ENCODE measurements at regions not wholly inside any gene's neighbourhood (a gene's known extent, or its start where the extent isn't known, plus 50 kb on each side); places are given as distances from the start of the nearest gene placed in this dataset.

DNA sequence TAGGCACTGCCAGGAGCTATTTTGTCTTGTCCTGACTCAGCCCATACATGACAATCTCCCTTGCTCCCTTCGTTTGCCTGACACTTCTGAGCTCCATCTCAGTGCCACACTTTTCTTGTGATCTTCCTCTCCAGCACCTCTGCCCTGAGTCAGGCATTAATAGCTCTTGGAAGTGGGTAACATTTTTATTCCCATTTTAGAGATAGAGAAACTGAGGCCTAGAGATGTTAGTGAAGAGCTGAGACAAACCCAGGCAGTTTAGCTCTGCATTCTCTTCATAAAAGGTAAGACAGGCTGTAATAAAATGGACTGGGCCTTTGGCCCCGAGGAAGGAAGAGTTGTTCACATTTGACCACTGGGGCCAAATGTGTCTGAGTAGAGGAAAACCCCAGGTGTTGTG lies 167.4 kb downstream of the DHX35 start:
- ATAC-seq (no peak), DNase-seq (ENCODE audit: low spot score) (no peak)
- Mint-ChIP-seq H3K4me1 (ENCODE audit: low read depth in 2 of 2) (no peaks in the 10 kb centered on the region), H3K27ac (no peak overlapping the region), H3K27me3 (peaks cover 0 to 11% of the 10 kb centered on the region in 2 donors), H3K36me3 (no peaks in the 10 kb centered on the region), H3K4me3 (no peak overlapping the region), H3K9me3 (no peaks in the 10 kb centered on the region)

DNA sequence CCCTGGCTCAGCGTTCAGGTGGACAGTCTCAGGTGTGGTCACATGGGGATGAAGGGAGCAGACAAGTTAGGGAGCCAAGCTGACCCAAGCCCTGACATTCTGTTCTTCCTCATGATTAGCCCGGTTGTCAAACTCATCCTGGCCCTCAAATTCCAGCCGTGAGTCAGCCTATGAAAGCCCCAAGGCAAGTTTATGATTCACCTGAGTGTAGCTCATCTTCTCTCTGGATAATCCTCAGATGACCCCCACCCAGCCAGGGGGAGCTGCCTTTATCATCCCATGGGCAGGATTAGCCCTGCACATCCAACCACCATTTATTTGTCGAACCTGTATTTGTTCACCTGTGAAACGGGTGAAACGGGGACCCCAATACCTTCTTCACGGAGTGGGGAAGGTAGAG lies 161.9 kb downstream of the DHX35 start:
- H3K27me3 Mint-ChIP-seq: peaks cover 4 to 6% of the 10 kb centered on the region in 2 donors
- DNase-seq (ENCODE audit: low spot score) (no peak), ATAC-seq (no peak)
- H3K27ac Mint-ChIP-seq: no peak overlapping the region
- H3K36me3 Mint-ChIP-seq: no peaks in the 10 kb centered on the region
- no peaks in the 10 kb centered on the region for H3K4me1 Mint-ChIP-seq (ENCODE audit: low read depth in 2 of 2)
- H3K4me3 Mint-ChIP-seq: no peak overlapping the region
- H3K9me3 Mint-ChIP-seq: no peaks in the 10 kb centered on the region

GRCh38 chr20:39123185-39123557 lies 161.0 kb downstream of the DHX35 start:
- Mint-ChIP-seq H3K4me3 (no peak overlapping the region), H3K9me3 (no peaks in the 10 kb centered on the region), H3K27me3 (peaks cover 4% of the 10 kb centered on the region in 2 donors), H3K4me1 (ENCODE audit: low read depth in 2 of 2) (no peaks in the 10 kb centered on the region), H3K36me3 (no peaks in the 10 kb centered on the region), H3K27ac (no peak overlapping the region)
- no peak for ATAC-seq
- DNase-seq (ENCODE audit: low spot score): no peak

GRCh38 chr20:39117491-39117890 lies 155.3 kb downstream of the DHX35 start:
- Mint-ChIP-seq H3K27me3 (peaks cover 2 to 17% of the 10 kb centered on the region in 2 donors), H3K27ac (no peak overlapping the region), H3K36me3 (no peaks in the 10 kb centered on the region), H3K4me1 (ENCODE audit: low read depth in 2 of 2) (no peaks in the 10 kb centered on the region), H3K4me3 (no peak overlapping the region), H3K9me3 (no peaks in the 10 kb centered on the region)
- ATAC-seq (no peak), DNase-seq (ENCODE audit: low spot score) (no peak)

DNA sequence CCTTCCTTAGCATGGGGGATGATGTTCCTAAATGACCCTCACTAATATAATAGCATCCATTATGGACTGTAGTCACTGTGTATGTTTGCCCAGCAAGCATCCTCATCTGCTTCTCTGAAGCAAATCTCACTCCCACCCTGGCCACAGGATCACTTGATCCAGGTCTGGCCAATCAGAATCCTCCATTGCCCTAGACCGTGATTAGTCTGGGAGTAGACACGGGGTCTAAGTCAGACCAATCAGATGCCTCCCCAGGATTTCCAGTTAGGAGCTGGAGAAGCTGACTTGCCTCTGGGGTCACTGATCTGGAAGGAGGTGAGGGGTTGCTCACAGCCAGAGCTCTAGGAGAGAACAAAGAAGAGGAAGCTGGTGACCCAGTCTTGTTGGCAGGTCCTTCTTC lies 153.9 kb downstream of the DHX35 start:
- DNase-seq (ENCODE audit: low spot score) (no peak), ATAC-seq (peak in 1 of 2 donors; percentile 31)
- Mint-ChIP-seq H3K36me3 (no peaks in the 10 kb centered on the region), H3K4me1 (ENCODE audit: low read depth in 2 of 2) (peaks cover 0 to 7% of the 10 kb centered on the region in 2 donors), H3K9me3 (no peaks in the 10 kb centered on the region), H3K27ac (no peak overlapping the region), H3K27me3 (peaks cover 12 to 31% of the 10 kb centered on the region in 2 donors), H3K4me3 (no peak overlapping the region)

DNA sequence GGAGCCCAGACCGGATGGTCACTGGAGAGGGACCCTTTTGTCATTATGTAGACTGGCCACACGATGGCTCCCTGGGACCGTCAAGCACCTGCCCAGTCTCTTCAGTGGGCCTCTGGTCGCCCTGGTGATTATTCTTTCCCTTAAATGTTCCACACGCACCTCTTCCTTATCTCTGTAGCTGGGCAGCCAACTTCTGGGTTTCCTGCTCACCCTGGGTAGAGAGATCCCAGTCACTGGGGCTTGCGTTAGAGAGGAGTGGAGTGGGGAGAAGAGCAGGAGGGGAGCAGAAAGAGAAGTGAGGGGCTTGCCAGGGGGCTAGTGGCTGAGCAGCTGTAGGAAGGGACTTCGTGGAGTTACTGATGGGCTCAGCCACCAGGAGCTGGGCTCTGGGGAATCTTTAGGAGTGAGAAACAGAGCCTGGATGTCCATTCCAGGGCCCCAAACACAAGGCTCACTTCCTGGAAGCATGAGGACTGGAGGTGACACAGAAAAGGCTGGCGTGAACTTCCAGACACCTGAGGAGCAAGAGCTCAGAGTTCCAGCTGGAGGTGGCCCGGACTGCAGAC lies 150.1 kb downstream of the DHX35 start:
- peaks cover 0 to 10% of the 10 kb centered on the region in 2 donors for H3K4me1 Mint-ChIP-seq (ENCODE audit: low read depth in 2 of 2)
- no peaks in the 10 kb centered on the region for H3K9me3 Mint-ChIP-seq
- no peaks in the 10 kb centered on the region for H3K36me3 Mint-ChIP-seq
- DNase-seq (ENCODE audit: low spot score) (no peak), ATAC-seq (no peak)
- H3K27me3 Mint-ChIP-seq: peaks cover 23 to 45% of the 10 kb centered on the region in 2 donors
- no peak overlapping the region for H3K4me3 Mint-ChIP-seq
- H3K27ac Mint-ChIP-seq: peak overlapping the region in 1 of 2 donors; percentile 34

DNA sequence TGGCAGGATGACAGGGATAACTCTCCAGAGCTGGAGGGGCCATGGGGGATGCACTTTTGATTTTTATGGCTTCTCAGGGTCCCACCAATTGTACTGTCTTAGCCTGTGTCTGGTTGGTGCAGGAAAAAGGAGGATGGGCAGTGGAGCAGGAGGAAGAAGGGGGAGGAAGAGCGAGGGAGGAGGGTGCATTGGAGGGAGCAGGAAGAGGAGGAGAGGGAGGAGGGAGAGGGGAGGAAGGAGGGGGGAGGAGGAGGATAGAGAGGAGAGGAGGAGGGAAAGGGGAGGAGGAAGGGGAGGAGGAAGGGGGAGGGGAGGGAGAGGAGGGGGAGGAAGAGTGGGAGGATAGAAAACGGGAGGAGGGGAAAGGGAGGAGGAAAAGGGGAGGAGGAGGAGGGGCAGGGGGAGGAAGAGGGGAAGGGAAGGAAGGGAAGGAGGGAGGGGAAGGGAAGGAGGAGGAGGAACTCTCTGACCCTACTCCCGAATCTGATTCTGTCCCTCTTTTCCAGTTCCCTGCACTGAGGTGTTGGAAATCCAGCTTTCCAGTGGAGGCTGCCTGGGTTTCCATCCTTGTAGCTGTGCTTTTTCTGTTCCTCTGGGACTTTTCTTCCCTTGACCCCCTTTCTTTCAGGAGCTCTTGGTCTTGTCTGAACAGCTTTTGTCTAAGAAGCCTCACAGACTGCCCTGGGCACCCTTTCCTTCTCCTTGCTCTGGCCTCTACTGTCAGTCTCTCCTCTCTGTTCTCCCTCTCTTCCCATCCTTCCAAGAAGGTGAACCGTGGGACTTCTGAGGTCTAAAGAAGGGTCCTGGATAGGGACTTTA lies 149.4 kb downstream of the DHX35 start:
- Mint-ChIP-seq H3K9me3 (no peaks in the 10 kb centered on the region), H3K36me3 (no peaks in the 10 kb centered on the region), H3K4me3 (no peak overlapping the region), H3K27ac (peak overlapping the region in 1 of 2 donors; percentile 34), H3K27me3 (peaks cover 25 to 46% of the 10 kb centered on the region in 2 donors), H3K4me1 (ENCODE audit: low read depth in 2 of 2) (peaks cover 0 to 10% of the 10 kb centered on the region in 2 donors)
- no peak for ATAC-seq
- DNase-seq (ENCODE audit: low spot score): no peak

DNA sequence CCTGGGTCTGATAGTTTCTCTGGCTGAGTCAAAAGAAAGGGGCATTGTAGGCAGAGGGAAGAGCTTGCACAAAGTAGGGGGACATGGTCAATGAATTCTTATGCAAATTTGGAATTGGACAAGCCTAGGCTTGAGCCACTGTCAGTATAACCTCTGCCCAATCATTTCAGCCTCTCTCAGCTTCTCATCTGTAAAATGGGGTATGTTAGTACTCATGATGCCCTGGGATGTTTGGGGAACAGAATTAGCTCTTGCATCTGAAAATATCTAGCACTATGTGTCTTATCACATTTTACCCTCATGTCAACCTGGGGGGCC lies 148.6 kb downstream of the DHX35 start:
- Mint-ChIP-seq H3K9me3 (no peaks in the 10 kb centered on the region), H3K4me1 (ENCODE audit: low read depth in 2 of 2) (peaks cover 0 to 10% of the 10 kb centered on the region in 2 donors), H3K36me3 (no peaks in the 10 kb centered on the region), H3K4me3 (no peak overlapping the region), H3K27ac (no peak overlapping the region), H3K27me3 (peaks cover 25 to 49% of the 10 kb centered on the region in 2 donors)
- no peak for DNase-seq (ENCODE audit: low spot score)
- ATAC-seq: no peak

- H3K27ac Mint-ChIP-seq: no peak overlapping the region
Measured at GRCh38 chr20:39109933-39110818, 148.0 kb downstream of the DHX35 start.

DNA sequence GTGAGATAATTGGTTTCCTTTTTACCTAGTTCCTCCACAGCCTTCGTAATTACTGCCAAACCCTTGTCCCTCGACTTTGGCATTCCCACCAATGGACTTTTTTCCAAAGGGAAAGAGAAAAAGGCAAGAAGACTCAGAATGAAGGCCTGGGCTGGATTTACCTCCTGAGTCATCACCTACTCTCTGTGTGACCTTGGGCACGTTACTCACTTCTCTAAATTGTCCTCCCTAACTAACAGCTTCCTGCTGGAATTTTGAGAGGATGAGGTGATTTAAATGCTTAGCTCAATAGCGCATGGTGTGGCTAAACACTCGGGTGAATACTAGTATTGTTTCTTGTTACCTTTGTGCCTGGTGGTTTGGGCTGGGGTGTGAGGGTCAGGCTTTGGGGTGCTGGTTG lies 146.6 kb downstream of the DHX35 start:
- DNase-seq (ENCODE audit: low spot score): no peak
- Mint-ChIP-seq H3K4me3 (no peak overlapping the region), H3K27ac (no peak overlapping the region), H3K27me3 (peaks cover 28 to 46% of the 10 kb centered on the region in 2 donors), H3K9me3 (no peaks in the 10 kb centered on the region), H3K4me1 (ENCODE audit: low read depth in 2 of 2) (peaks cover 0 to 10% of the 10 kb centered on the region in 2 donors), H3K36me3 (no peaks in the 10 kb centered on the region)
- no peak for ATAC-seq

More at GRCh38 chr20:39109933-39110818, 148.0 kb downstream of the DHX35 start:
- Mint-ChIP-seq H3K36me3 (no peaks in the 10 kb centered on the region), H3K9me3 (no peaks in the 10 kb centered on the region), H3K27me3 (peaks cover 25 to 51% of the 10 kb centered on the region in 2 donors), H3K4me1 (ENCODE audit: low read depth in 2 of 2) (peaks cover 0 to 10% of the 10 kb centered on the region in 2 donors), H3K4me3 (no peak overlapping the region)
- DNase-seq (ENCODE audit: low spot score) (no peak), ATAC-seq (no peak)

GRCh38 chr20:39107741-39108140 lies 145.6 kb downstream of the DHX35 start:
- Mint-ChIP-seq H3K36me3 (peaks cover 6% of the 10 kb centered on the region), H3K9me3 (no peaks in the 10 kb centered on the region), H3K27ac (no peak overlapping the region), H3K27me3 (peaks cover 28 to 55% of the 10 kb centered on the region in 2 donors), H3K4me3 (no peak overlapping the region), H3K4me1 (ENCODE audit: low read depth in 2 of 2) (peaks cover 0 to 10% of the 10 kb centered on the region in 2 donors)
- DNase-seq (ENCODE audit: low spot score) (no peak), ATAC-seq (no peak)

GRCh38 chr20:39106791-39107190 lies 144.6 kb downstream of the DHX35 start:
- H3K4me1 Mint-ChIP-seq (ENCODE audit: low read depth in 2 of 2): peaks cover 0 to 5% of the 10 kb centered on the region in 2 donors
- H3K36me3 Mint-ChIP-seq: peaks cover 6% of the 10 kb centered on the region
- peaks cover 22 to 46% of the 10 kb centered on the region in 2 donors for H3K27me3 Mint-ChIP-seq
- no peak overlapping the region for H3K4me3 Mint-ChIP-seq
- no peak overlapping the region for H3K27ac Mint-ChIP-seq
- DNase-seq (ENCODE audit: low spot score) (no peak), ATAC-seq (no peak)
- no peaks in the 10 kb centered on the region for H3K9me3 Mint-ChIP-seq

- Mint-ChIP-seq H3K9me3 (no peaks in the 10 kb centered on the region), H3K27ac (no peak overlapping the region), H3K4me1 (ENCODE audit: low read depth in 2 of 2) (peaks cover 0 to 3% of the 10 kb centered on the region in 2 donors), H3K4me3 (no peak overlapping the region), H3K27me3 (peaks cover 13 to 38% of the 10 kb centered on the region in 2 donors), H3K36me3 (peaks cover 6% of the 10 kb centered on the region)
- DNase-seq (ENCODE audit: low spot score): no peak
- ATAC-seq: no peak
Measured at GRCh38 chr20:39105551-39105950, 143.4 kb downstream of the DHX35 start.

DNA sequence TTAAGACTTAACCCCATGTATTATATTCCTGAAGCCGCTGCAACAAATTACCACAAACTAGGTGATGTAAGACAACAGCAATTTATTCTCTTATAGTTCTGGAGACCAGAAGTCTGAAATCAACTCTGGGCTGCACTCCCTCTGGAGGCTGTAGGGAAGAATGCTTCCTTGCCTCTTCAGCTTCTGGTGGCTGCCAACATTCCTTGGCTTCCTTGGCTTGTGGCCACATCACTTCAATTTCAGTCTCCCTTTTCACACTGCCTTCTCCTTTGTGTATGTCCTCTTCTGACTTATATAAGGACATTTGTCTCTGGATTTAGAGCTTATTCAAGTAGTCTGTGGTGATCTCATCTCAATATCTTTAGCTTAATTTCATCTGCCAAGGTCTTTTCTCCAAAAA lies 141.6 kb downstream of the DHX35 start:
- Mint-ChIP-seq H3K4me3 (no peak overlapping the region), H3K27me3 (peaks cover 9 to 37% of the 10 kb centered on the region in 2 donors), H3K4me1 (ENCODE audit: low read depth in 2 of 2) (no peaks in the 10 kb centered on the region), H3K36me3 (peaks cover 6% of the 10 kb centered on the region), H3K27ac (no peak overlapping the region), H3K9me3 (no peaks in the 10 kb centered on the region)
- ATAC-seq (no peak), DNase-seq (ENCODE audit: low spot score) (no peak)

Measured in natural killer cell treated with Interleukin-12 subunit alpha and Interleukin-12 subunit beta and Interleukin-15 and Interleukin-18, amount 100 ng/mL, for 72 hours (primary cell).